Astrocyte (in vitro differentiated cells and primary cell): ENCODE measurements at regions not wholly inside any gene's neighbourhood (a gene's known extent, or its start where the extent isn't known, plus 50 kb on each side); places are given as distances from the start of the nearest gene placed in this dataset.

Experiments used
- EZH2 ChIP-seq: IDR thresholded peaks from 2 replicates; pipeline ENCODE4 v1.6.1; 2012; ENCODE audit warnings: mild to moderate bottlenecking, low read length, inconsistent platforms; ENCODE audit not compliant: insufficient read depth
- TF ChIP-seq, protein P1 (sequence below): IDR thresholded peaks from 2 replicates; pipeline ENCODE4 v1.5.1; 2011; ENCODE audit warnings: low read depth, mild to moderate bottlenecking, inconsistent platforms, low read length, moderate library complexity; ENCODE audit not compliant: insufficient read depth

DNA sequence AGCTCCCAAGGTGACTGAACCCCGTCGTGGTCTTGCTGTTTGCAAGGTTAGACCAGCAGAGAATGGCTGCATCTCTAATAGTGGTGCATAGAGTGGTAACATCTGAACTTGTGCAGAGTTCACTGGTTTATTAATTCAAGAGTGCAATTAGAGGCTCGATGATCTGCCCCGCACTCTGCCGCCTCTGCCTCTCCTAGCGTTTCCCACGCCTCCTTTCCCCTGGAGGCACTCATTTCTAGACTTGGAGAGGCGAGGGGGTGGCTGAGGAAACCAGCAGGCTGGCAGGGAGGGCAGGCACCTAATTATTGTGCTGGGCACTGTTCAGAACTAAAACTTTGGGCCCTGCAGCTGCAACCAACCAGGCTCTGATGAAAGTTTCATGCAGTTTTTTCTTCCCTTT is 363.5 kb upstream of the EEF2KMT start:
- TF ChIP-seq EZH2: no peak
- TF ChIP-seq, protein P1, sequence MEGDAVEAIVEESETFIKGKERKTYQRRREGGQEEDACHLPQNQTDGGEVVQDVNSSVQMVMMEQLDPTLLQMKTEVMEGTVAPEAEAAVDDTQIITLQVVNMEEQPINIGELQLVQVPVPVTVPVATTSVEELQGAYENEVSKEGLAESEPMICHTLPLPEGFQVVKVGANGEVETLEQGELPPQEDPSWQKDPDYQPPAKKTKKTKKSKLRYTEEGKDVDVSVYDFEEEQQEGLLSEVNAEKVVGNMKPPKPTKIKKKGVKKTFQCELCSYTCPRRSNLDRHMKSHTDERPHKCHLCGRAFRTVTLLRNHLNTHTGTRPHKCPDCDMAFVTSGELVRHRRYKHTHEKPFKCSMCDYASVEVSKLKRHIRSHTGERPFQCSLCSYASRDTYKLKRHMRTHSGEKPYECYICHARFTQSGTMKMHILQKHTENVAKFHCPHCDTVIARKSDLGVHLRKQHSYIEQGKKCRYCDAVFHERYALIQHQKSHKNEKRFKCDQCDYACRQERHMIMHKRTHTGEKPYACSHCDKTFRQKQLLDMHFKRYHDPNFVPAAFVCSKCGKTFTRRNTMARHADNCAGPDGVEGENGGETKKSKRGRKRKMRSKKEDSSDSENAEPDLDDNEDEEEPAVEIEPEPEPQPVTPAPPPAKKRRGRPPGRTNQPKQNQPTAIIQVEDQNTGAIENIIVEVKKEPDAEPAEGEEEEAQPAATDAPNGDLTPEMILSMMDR: no peak
